ENCODE measurements at regions not wholly inside any gene's neighbourhood (a gene's known extent, or its start where the extent isn't known, plus 50 kb on each side); places are given as distances from the start of the nearest gene placed in this dataset.

DNA sequence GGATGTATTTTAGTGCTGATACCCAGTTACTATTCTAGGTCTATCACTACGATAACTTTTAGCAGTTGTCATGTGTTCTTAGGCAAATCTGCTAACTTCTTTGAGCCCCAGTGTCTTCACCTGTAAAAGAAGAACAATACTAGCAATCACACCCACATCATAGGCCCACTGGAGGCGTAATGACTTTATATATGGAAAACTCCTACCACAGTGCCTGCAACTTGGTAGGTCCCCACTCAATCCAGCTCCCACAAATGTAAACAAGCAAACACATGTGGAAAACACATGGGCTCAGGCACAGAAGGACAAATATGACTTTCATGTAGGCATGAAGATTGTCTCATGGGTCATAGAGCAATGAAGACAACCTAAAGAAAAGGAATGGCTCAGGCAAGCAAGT is 115.8 kb downstream of the TBX19 start:
- TF ChIP-seq CTCF (conservative IDR thresholded peaks at IDR 0.05; ENCODE audit: low read depth, low read length) (no peak), EZH2 (IDR thresholded peaks at IDR 0.05; ENCODE audit: borderline replicate concordance, low read depth, low read length, poor library complexity, severe bottlenecking) (no peak)

All from A673 (cell line).